ENCODE measurements at regions not wholly inside any gene's neighbourhood (a gene's known extent, or its start where the extent isn't known, plus 50 kb on each side); places are given as distances from the start of the nearest gene placed in this dataset.

GRCh38 chr14:71713016-71713415, 219.2 kb upstream of the RGS6 start:
- TF ChIP-seq POLR2AphosphoS5 (IDR thresholded peaks at IDR 0.05), result no peak
- no peak for TF ChIP-seq CTCF (IDR thresholded peaks at IDR 0.05)
- no peak for TF ChIP-seq POLR2A (IDR thresholded peaks at IDR 0.05; ENCODE audit: low read depth)
- no peak for TF ChIP-seq EP300 (IDR thresholded peaks at IDR 0.05)

All from esophagus muscularis mucosa (tissue), 4 donors.